OCI-LY3 (cell line): ENCODE measurements at regions not wholly inside any gene's neighbourhood (a gene's known extent, or its start where the extent isn't known, plus 50 kb on each side); places are given as distances from the start of the nearest gene placed in this dataset.

Experiments
- H2AFZ ChIP-seq: fragments of 200-600, 300-600 bp; shearing (Covaris generic); 2 replicates; pipeline ENCODE4 v1.6.0; 2014; ENCODE audit warnings: antibody characterized with exemption, low read depth, low read length
- H3K27ac ChIP-seq: fragments of 200-600, 300-600 bp; sonication (generic); 2 replicates; pipeline ENCODE4 v1.5.1; 2014; ENCODE audit warnings: mild to moderate bottlenecking, low read length, moderate library complexity, mixed read lengths
- H3K27me3 ChIP-seq: fragments of 200-600, 300-600 bp; sonication (generic); 2 replicates; pipeline ENCODE4 v1.6.1; 2014; ENCODE audit warnings: low read depth, low read length, mixed read lengths
- H3K36me3 ChIP-seq: fragments of 200-600, 300-600 bp; sonication (generic); replicated peaks from 2 replicates; pipeline ENCODE3; 2014; ENCODE audit warnings: low read depth, low read length, mixed read lengths
- H3K4me1 ChIP-seq: fragments of 300-600, 200-600 bp; sonication (generic); 2 replicates; pipeline ENCODE4 v1.6.1; 2014; ENCODE audit warnings: low read length, mixed read lengths
- H3K4me2 ChIP-seq: fragments of 200-600, 300-600 bp; sonication (generic); 2 replicates; pipeline ENCODE4 v1.6.1; 2014; ENCODE audit warnings: low read length, mixed read lengths
- H3K4me3 ChIP-seq: fragments of 300-600, 200-600 bp; sonication (generic); 2 replicates; pipeline ENCODE4 v1.5.1; 2014; ENCODE audit warnings: antibody characterized with exemption, mild to moderate bottlenecking, low read length, moderate library complexity
- H3K79me2 ChIP-seq: fragments of 300-600, 200-600 bp; shearing (Covaris generic); 2 replicates; pipeline ENCODE4 v1.6.1; 2014; ENCODE audit warnings: mild to moderate bottlenecking, low read length, mixed read lengths
- H3K9ac ChIP-seq: fragments of 300-600, 200-600 bp; shearing (Covaris generic); 2 replicates; pipeline ENCODE4 v1.6.0; 2014; ENCODE audit warnings: mild to moderate bottlenecking, low read length, moderate library complexity
- H3K9me3 ChIP-seq: fragments of 200-600, 300-600 bp; shearing (Covaris generic); 2 replicates; pipeline ENCODE4 v1.6.1; 2014; ENCODE audit warnings: low read length, mixed read lengths; ENCODE audit not compliant: insufficient read depth
- H4K20me1 ChIP-seq: fragments of 200-600, 300-600 bp; sonication (generic); 2 replicates; pipeline ENCODE4 v1.6.1; 2016; ENCODE audit warnings: low read length, mixed read lengths; ENCODE audit not compliant: insufficient read depth
- CTCF ChIP-seq: fragments of 200-600, 300-600 bp; sonication (generic); IDR thresholded peaks from 2 replicates; pipeline ENCODE4 v1.5.1; 2014; ENCODE audit warnings: antibody characterized with exemption, low read length, low read depth
- EZH2phosphoT487 ChIP-seq: fragments of 200-600 bp; shearing (Covaris generic); IDR thresholded peaks from 2 replicates; pipeline ENCODE4 v1.6.1; 2018; ENCODE audit warnings: antibody characterized with exemption, mixed run types, low read depth

GRCh38 chr1:75984781-75985180 is 52.6 kb upstream of the ASB17 start:
- Histone ChIP-seq H2AFZ (no peak overlapping the region), H3K79me2 (no peaks in the 10 kb centered on the region), H3K9ac (no peak overlapping the region), H3K4me1 (peaks cover under 1% of the 10 kb centered on the region; the same call in 1 of the 2 replicates), H4K20me1 (no peaks in the 10 kb centered on the region), H3K4me2 (no peak overlapping the region), H3K27ac (no peak overlapping the region), H3K9me3 (no peaks in the 10 kb centered on the region), H3K27me3 (no peaks in the 10 kb centered on the region), H3K36me3 (no peaks in the 10 kb centered on the region), H3K4me3 (no peak overlapping the region)
- no peak for TF ChIP-seq EZH2phosphoT487
- no peak for TF ChIP-seq CTCF

- Histone ChIP-seq H3K4me1 (peaks cover 4% of the 10 kb centered on the region; the same call in 1 of the 2 replicates), H3K9ac (no peak overlapping the region), H3K4me2 (no peak overlapping the region), H3K79me2 (no peaks in the 10 kb centered on the region), H3K4me3 (no peak overlapping the region), H3K9me3 (no peaks in the 10 kb centered on the region), H3K27me3 (no peaks in the 10 kb centered on the region), H3K36me3 (no peaks in the 10 kb centered on the region), H4K20me1 (no peaks in the 10 kb centered on the region), H2AFZ (no peak overlapping the region), H3K27ac (no peak overlapping the region)
- TF ChIP-seq EZH2phosphoT487 (no peak), CTCF (no peak)
These were observed 53.6 kb upstream of the ASB17 start for GRCh38 chr1:75985827-75986226.

GRCh38 chr1:75986478-75986877 is 54.3 kb upstream of the ASB17 start:
- H3K4me2 ChIP-seq: no peak overlapping the region
- no peaks in the 10 kb centered on the region for H3K36me3 ChIP-seq
- no peaks in the 10 kb centered on the region for H3K9me3 ChIP-seq
- no peak overlapping the region for H3K4me3 ChIP-seq
- no peak overlapping the region for H3K27ac ChIP-seq
- no peak for TF ChIP-seq EZH2phosphoT487
- no peak for TF ChIP-seq CTCF
- H3K9ac ChIP-seq: no peak overlapping the region
- no peaks in the 10 kb centered on the region for H3K27me3 ChIP-seq
- peaks cover 4% of the 10 kb centered on the region; the same call in 1 of the 2 replicates for H3K4me1 ChIP-seq
- H3K79me2 ChIP-seq: no peaks in the 10 kb centered on the region
- no peaks in the 10 kb centered on the region for H4K20me1 ChIP-seq
- H2AFZ ChIP-seq: no peak overlapping the region

- Histone ChIP-seq H3K9me3 (no peaks in the 10 kb centered on the region), H4K20me1 (no peaks in the 10 kb centered on the region), H3K79me2 (no peaks in the 10 kb centered on the region), H2AFZ (no peak overlapping the region), H3K27me3 (no peaks in the 10 kb centered on the region), H3K4me2 (no peak overlapping the region), H3K36me3 (no peaks in the 10 kb centered on the region), H3K9ac (no peak overlapping the region), H3K4me3 (no peak overlapping the region), H3K27ac (no peak overlapping the region), H3K4me1 (peaks cover 7% of the 10 kb centered on the region; the same call in 1 of the 2 replicates)
- TF ChIP-seq EZH2phosphoT487: no peak
- TF ChIP-seq CTCF: no peak
These were observed 56.9 kb upstream of the ASB17 start for GRCh38 chr1:75989121-75989520.
